ENCODE measurements at regions not wholly inside any gene's neighbourhood (a gene's known extent, or its start where the extent isn't known, plus 50 kb on each side); places are given as distances from the start of the nearest gene placed in this dataset.

DNA sequence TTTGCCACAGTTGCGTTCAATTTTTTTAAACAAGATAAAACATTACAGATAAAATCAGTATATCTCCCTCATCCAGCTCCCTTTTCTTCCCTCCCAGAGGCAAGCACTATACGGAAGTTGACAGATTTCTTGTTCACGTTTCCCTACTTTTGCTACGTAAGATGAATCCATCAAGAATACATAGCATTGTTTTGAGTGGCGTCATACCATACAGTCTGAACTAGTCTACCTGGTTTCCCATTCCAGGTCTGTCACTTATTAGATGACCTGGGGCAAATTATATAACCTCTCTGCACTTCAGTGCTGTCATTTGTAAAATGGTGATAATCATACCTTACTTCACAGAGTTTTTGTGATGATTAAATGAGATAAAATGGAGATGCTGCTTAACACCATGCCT, 184.3 kb upstream of the SOX4 start:
- H3K27me3 Mint-ChIP-seq, result peaks cover 15% of the 10 kb centered on the region
- no peaks in the 10 kb centered on the region for H3K4me1 Mint-ChIP-seq (ENCODE audit: low read depth)
- no peak overlapping the region for H3K4me3 Mint-ChIP-seq

DNA sequence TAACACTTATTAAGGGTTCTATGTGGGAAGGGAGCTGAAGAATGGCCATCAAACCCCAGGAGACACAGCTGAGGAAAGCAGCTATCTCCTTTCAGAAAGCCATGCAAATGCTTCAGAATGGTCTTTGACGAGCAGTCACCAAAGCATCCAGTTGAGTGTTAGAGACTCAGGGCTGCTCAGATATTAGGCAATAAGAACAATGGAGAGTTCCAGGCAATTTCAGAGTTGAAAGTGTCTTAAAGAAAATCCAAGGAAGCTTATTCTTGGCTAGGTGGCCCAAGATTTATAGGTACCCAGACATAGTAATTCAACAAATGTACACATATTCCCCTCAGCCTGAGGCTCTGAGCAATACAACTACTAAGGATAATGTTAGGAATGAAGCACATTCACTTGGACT, 180.1 kb upstream of the SOX4 start:
- no peak overlapping the region for H3K4me3 Mint-ChIP-seq
- H3K9me3 Mint-ChIP-seq, result peaks cover 4% of the 10 kb centered on the region
- H3K27me3 Mint-ChIP-seq, result peaks cover 10% of the 10 kb centered on the region
- no peak overlapping the region for H3K27ac Mint-ChIP-seq
- H3K4me1 Mint-ChIP-seq (ENCODE audit: low read depth), result no peaks in the 10 kb centered on the region
- no peaks in the 10 kb centered on the region for H3K36me3 Mint-ChIP-seq (ENCODE audit: low read depth)

More for the DNA sequence above, 184.3 kb upstream of the SOX4 start:
- H3K27ac Mint-ChIP-seq, result no peak overlapping the region
- peaks cover 8% of the 10 kb centered on the region for H3K9me3 Mint-ChIP-seq
- H3K36me3 Mint-ChIP-seq (ENCODE audit: low read depth), result no peaks in the 10 kb centered on the region

DNA sequence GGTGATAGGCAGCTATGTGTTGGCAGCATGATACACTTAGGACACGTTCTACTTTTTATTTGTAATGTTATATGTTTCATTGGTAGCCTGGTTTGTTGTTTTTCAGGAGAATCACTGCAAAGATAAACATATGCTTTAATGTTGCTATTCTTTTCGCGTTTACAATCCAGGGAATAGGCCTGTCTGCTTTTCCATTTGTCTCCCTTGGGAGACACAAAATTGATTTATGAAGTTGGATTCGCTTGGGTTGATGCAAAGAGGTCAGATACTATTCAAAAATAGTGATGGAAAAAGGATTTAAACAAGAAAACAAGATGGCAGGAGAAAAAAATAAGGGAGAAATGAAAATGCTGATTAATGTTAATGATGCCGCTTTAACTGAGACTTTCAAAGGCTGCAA, 179.5 kb upstream of the SOX4 start:
- no peak overlapping the region for H3K4me3 Mint-ChIP-seq
- H3K9me3 Mint-ChIP-seq, result peaks cover 4% of the 10 kb centered on the region
- no peak overlapping the region for H3K27ac Mint-ChIP-seq
- no peaks in the 10 kb centered on the region for H3K4me1 Mint-ChIP-seq (ENCODE audit: low read depth)
- no peaks in the 10 kb centered on the region for H3K36me3 Mint-ChIP-seq (ENCODE audit: low read depth)
- H3K27me3 Mint-ChIP-seq, result peaks cover 10% of the 10 kb centered on the region

DNA sequence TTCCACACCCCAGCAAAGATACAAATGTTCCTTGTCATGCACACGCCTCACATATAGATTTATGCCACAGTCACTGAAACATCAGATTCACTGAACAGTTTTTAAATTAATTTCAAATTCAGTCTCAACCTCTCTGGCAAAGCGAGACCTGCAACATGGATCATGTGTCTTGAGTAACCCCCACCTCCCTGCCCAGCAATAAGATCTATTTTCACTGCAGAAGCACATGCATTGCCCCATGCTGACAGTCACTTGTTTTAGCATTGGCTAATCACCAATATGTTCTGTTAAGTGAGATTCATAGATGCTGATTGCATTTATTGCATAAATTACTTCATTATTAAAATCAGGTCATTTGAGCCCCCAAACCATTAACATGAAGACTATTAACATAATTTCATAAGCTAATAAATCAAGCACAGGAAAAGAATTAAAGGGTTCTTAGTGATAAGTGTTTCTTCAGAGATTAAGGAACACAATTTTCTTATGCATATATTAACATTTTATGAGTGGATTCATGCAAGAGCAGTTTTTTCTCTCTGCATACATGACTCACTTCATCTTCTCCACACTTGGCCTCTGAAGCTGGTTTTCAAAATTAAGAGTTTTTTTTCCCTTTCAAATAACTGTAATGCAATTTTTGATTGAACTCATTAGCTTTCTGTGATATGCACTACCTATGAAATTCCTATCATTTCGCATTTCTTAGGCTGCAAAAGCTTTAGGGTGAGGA, 173.2 kb upstream of the SOX4 start:
- no peaks in the 10 kb centered on the region for H3K4me1 Mint-ChIP-seq (ENCODE audit: low read depth)
- H3K4me3 Mint-ChIP-seq, result no peak overlapping the region
- no peak overlapping the region for H3K27ac Mint-ChIP-seq
- no peaks in the 10 kb centered on the region for H3K36me3 Mint-ChIP-seq (ENCODE audit: low read depth)
- H3K9me3 Mint-ChIP-seq, result no peaks in the 10 kb centered on the region
- H3K27me3 Mint-ChIP-seq, result peaks cover 11% of the 10 kb centered on the region

DNA sequence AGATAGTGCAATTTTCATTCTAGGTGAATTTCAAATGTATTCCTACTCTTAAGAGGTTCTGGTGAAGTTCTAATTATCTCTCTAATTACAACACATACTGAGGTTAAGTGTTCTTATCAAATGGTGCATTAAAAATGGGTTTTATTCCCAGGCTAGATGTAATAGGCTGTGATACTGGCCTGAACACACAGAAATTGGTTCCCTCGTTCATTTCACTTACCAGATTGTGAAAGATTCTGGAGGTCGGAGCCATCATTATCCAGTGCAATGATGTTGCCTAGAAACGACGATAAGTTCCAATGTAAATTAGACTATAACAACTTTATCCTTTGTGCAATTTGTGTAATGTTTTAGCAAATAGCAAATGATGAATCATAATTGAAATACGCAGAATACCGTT, 172.6 kb upstream of the SOX4 start:
- no peaks in the 10 kb centered on the region for H3K4me1 Mint-ChIP-seq (ENCODE audit: low read depth)
- peaks cover 11% of the 10 kb centered on the region for H3K27me3 Mint-ChIP-seq
- H3K36me3 Mint-ChIP-seq (ENCODE audit: low read depth), result no peaks in the 10 kb centered on the region
- H3K27ac Mint-ChIP-seq, result no peak overlapping the region
- no peak overlapping the region for H3K4me3 Mint-ChIP-seq
- no peaks in the 10 kb centered on the region for H3K9me3 Mint-ChIP-seq

DNA sequence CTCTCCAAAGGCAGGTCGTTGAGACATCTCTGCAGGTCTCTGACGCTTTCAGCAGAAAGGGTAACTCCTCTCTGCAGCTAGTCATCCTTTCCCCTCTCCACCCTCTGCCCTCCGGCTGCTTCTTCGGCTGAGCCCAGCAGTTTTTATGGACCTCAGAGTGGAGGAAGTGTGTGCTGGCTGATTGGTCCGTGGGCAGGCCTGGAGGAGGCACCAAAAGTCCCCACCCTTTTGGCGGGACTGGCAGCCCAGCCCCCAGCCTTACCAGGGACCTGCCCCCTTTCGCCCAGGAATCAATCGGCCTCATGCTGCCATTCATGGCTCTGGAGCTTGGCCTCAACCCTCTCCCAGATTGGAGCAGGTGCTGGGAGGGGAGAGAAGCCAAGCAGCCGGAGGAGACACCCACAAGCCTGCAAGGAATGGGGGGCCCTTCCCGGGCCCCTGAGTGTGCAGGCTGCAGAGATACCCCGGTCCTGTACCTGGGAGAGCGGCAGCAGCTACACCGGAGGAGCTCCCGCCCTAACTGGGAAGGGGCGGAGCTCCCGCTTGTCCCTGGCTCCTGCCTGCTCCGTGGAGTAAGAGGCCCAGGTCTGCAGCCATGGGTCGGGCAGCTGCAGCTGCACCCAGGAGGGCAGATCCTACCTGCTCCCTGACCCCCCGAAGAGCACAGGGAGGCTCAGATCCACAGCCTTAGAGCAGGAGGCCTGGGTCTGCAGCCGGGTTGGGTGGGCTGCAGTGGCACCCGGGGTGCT, 170.3 kb upstream of the SOX4 start:
- H3K27me3 Mint-ChIP-seq, result peaks cover 8% of the 10 kb centered on the region
- H3K36me3 Mint-ChIP-seq (ENCODE audit: low read depth), result no peaks in the 10 kb centered on the region
- no peaks in the 10 kb centered on the region for H3K4me1 Mint-ChIP-seq (ENCODE audit: low read depth)
- H3K27ac Mint-ChIP-seq, result no peak overlapping the region
- H3K9me3 Mint-ChIP-seq, result peaks cover 4% of the 10 kb centered on the region
- no peak overlapping the region for H3K4me3 Mint-ChIP-seq

DNA sequence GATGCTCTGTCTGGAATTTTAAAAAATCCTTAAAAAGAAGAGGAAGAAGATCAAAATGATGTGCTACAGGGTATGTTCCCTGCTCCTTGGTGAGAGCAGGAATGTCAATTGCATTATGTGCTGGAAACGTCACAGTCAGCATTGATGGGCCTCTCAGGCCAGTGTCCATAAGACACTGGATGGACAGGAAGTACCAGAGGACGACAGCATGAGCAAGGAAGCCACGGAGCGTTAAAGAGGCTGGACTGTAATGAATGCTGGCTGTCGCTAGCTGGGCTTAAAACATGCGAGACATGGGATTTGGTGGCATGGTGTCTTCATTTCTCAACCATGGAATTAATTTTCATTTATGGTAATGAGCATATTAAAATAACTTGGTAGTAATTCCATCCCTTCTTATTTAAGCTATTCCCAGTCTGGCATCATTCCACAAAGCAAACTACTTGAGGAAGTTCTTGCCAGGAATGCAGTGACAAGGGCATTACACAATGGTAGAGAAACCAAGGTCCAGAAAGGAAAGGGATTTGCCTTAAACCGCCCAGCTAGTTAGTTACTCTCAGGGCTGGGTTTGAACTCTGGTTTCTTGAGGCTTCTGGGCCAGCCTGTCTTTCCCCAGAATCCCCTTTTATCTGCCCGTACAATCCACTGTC, 166.6 kb upstream of the SOX4 start:
- Mint-ChIP-seq H3K9me3 (peaks cover 4% of the 10 kb centered on the region), H3K27ac (no peak overlapping the region), H3K4me3 (no peak overlapping the region), H3K4me1 (ENCODE audit: low read depth) (no peaks in the 10 kb centered on the region), H3K36me3 (ENCODE audit: low read depth) (no peaks in the 10 kb centered on the region), H3K27me3 (peaks cover 16% of the 10 kb centered on the region)

DNA sequence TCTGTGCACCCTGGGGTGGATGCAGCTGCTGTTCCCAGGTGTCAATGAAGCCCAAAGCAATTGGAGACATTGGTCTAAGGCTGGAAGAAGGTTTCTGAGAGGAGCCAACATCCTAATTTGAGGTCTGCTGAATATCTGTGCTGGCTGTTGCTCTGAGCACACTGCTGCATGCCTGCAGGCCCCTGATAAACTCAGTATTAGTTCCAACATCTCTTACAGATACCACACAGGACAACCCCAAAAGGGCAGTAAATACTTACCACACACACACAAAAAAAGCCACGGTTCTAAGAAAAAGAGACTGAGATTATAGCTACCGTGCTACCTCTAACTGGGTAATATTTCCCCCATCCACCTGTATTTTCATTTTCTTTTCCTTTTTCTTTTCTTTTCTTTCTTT, 164.3 kb upstream of the SOX4 start:
- Mint-ChIP-seq H3K27me3 (peaks cover 19% of the 10 kb centered on the region), H3K4me1 (ENCODE audit: low read depth) (no peaks in the 10 kb centered on the region), H3K36me3 (ENCODE audit: low read depth) (no peaks in the 10 kb centered on the region), H3K4me3 (no peak overlapping the region), H3K9me3 (peaks cover 4% of the 10 kb centered on the region), H3K27ac (no peak overlapping the region)

DNA sequence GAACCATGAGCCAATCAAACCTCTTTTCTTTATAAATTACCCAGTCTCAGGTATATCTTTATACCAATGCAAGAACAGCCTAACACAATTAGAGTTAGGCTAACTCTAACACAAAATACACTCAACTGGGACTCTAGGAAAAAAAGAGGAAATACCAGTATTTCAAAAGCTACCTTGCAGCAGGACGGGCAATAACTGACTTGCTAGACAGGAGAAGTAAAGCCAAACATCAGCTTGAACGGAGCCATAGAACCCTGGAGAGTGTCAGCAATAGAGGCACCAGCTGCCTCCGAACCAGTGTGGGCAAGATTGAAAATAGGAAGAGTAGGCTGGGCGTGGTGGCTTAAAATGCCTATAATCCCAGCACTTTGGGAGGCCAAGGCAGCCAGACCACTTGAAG, 162.0 kb upstream of the SOX4 start:
- Mint-ChIP-seq H3K4me3 (no peak overlapping the region), H3K27ac (no peak overlapping the region), H3K9me3 (no peaks in the 10 kb centered on the region), H3K4me1 (ENCODE audit: low read depth) (no peaks in the 10 kb centered on the region), H3K27me3 (peaks cover 15% of the 10 kb centered on the region), H3K36me3 (ENCODE audit: low read depth) (no peaks in the 10 kb centered on the region)

DNA sequence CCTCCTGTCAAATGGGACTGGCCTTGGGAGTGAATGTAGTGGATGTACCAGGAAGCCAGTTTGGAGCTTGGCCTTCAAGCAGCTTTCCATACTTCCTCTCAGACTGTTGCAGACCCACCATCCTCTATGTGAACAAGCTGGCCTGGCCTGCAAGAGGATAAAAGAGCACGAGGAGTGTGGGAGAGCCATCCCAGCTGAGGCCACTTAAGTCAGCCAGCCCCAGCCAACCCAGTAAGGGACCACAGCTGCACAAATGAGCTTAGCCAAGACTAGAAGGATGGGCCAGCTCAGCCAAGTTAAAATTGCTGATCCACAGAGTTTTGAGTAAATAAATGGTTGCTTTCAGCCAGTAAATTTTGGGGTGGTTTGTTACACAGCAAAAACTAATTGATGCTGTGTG, 156.9 kb upstream of the SOX4 start:
- Mint-ChIP-seq H3K27me3 (peaks cover 5% of the 10 kb centered on the region), H3K4me1 (ENCODE audit: low read depth) (peaks cover 26% of the 10 kb centered on the region), H3K27ac (no peak overlapping the region)

DNA sequence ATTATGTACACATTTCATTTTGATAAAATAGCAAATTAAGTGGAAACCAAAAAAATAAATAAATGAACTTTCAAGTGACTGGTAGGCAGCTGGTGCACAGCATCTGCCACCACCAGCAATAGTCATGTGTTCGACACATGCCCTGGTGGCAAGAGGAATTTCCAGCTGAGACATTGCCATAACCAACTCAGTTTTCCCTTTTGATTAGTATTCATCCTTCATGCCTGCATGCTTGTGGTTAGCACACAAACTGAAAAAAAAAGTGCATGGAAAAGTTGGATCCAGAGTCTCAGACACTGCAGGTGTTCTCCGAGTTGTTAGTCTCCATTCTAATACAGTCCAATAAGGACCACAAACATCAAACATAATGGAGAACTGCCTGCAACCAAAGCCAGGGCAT, 156.0 kb upstream of the SOX4 start:
- H3K4me1 Mint-ChIP-seq (ENCODE audit: low read depth), result peaks cover 26% of the 10 kb centered on the region
- no peaks in the 10 kb centered on the region for H3K36me3 Mint-ChIP-seq (ENCODE audit: low read depth)
- peaks cover 4% of the 10 kb centered on the region for H3K27me3 Mint-ChIP-seq
- H3K27ac Mint-ChIP-seq, result no peak overlapping the region
- no peak overlapping the region for H3K4me3 Mint-ChIP-seq
- no peaks in the 10 kb centered on the region for H3K9me3 Mint-ChIP-seq

More for the DNA sequence above, 156.9 kb upstream of the SOX4 start:
- Mint-ChIP-seq H3K4me3 (no peak overlapping the region), H3K36me3 (ENCODE audit: low read depth) (no peaks in the 10 kb centered on the region), H3K9me3 (no peaks in the 10 kb centered on the region)

DNA sequence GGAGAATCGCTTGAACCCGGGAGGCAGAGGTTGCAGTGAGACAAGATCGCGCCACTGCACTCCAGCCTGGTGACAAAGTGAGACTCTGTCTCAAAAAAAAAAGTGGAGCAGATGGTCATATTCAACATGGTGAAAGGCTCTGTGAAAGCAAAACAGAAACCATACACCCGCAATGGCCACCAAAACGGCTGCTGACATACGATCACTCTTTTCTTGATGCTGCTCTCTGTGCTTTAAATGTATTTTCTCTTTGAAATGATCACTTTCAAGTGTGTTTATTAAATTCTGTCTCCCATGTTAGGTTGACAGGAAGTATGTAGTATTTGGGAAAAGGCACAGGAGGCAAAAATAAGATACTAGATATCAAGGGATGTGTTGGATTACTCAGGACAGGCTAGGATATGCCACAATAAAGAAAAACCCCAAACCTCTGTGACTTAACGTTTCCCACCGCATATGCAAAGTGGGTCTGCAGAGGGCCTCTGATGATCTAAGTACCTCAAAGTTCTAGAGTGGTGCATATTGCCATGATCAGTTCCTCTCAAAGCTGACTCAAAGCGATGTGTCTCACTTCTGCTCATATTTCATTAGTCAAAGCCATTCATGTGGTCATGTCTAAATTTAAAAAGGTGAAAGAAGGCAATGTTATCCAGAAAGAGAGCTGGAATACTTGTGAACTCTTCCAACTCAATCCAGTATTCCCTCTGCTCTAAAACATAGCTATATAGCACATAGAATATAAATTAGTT, 155.1 kb upstream of the SOX4 start:
- H3K4me1 Mint-ChIP-seq (ENCODE audit: low read depth), result peaks cover 26% of the 10 kb centered on the region
- no peaks in the 10 kb centered on the region for H3K36me3 Mint-ChIP-seq (ENCODE audit: low read depth)
- peaks cover 4% of the 10 kb centered on the region for H3K27me3 Mint-ChIP-seq
- peak overlapping the region; percentile 75 for H3K4me3 Mint-ChIP-seq
- peak overlapping the region; percentile 88 for H3K27ac Mint-ChIP-seq
- H3K9me3 Mint-ChIP-seq, result no peaks in the 10 kb centered on the region

DNA sequence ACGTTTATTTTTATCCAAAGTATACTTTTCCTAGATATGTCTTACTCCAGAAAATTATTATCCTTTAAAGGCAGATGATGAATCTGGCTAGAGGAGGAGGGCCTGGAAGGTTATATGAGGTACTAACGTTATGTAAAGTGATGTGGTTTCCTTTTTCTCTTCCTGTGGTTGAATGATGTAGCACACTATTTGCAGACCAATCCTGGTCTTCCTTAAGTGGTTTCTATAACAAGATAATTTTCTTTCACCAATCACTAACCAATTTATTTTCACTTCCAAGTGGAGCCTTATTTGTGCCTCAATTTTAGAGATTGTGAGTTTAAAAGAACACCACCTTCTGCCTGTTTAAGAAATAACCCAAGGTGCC, 154.6 kb upstream of the SOX4 start:
- no peaks in the 10 kb centered on the region for H3K36me3 Mint-ChIP-seq (ENCODE audit: low read depth)
- H3K4me3 Mint-ChIP-seq, result peak overlapping the region; percentile 2
- H3K27me3 Mint-ChIP-seq, result peaks cover 8% of the 10 kb centered on the region
- H3K4me1 Mint-ChIP-seq (ENCODE audit: low read depth), result peaks cover 26% of the 10 kb centered on the region
- H3K27ac Mint-ChIP-seq, result peak overlapping the region; percentile 36
- H3K9me3 Mint-ChIP-seq, result no peaks in the 10 kb centered on the region

DNA sequence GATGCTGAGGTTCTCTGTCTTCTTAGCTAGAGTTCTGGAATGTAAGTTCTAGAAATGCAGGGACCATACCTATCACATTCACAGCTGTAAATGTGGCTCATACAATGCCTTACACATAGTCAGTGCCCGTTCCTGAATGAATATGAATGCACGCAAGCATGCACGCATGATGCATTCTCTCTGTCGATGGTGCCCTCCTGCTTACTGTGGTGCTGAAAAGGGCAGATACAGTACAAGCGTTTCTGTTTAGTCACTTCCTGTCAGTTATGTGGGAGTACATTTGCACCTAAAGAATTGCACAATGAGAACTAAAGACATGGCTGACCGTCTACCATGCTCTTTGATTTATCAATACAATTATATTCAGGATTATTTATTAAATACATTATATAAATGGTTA, 152.2 kb upstream of the SOX4 start:
- Mint-ChIP-seq H3K4me1 (ENCODE audit: low read depth) (peaks cover 26% of the 10 kb centered on the region), H3K27me3 (peaks cover 11% of the 10 kb centered on the region), H3K27ac (no peak overlapping the region), H3K36me3 (ENCODE audit: low read depth) (no peaks in the 10 kb centered on the region), H3K4me3 (no peak overlapping the region), H3K9me3 (no peaks in the 10 kb centered on the region)

DNA sequence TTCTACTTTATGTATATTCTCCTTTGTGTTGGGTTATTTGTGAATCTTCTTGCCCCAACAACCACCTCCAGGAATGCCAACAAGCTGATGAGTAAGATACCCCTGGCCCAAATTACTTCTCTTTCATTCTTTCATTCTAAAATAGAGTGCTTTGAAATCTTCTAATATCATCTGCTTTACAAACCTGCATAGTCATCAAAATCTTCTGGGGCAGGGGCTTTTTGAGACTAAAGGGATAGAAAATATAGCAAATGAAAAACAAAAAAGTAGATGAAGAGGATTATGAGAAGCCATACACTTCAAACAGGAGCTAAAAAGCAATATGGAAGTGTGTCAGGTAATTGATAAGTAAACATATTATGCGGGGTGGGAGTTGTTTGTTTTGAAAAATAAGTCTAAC, 150.7 kb upstream of the SOX4 start:
- Mint-ChIP-seq H3K36me3 (ENCODE audit: low read depth) (no peaks in the 10 kb centered on the region), H3K4me1 (ENCODE audit: low read depth) (peaks cover 23% of the 10 kb centered on the region), H3K9me3 (no peaks in the 10 kb centered on the region), H3K27ac (no peak overlapping the region), H3K4me3 (no peak overlapping the region), H3K27me3 (peaks cover 13% of the 10 kb centered on the region)
